Lower lobe of right lung (tissue), 2 donors: ENCODE measurements at regions not wholly inside any gene's neighbourhood (a gene's known extent, or its start where the extent isn't known, plus 50 kb on each side); places are given as distances from the start of the nearest gene placed in this dataset.

Experiments used
- ATAC-seq, 2 donors: fragments of 200-7000 bp; cut with Tn5 transposase; one replicate each; pipeline ENCODE4 v1.9.1; 2020 to 2022; ENCODE audit warnings: mild to moderate bottlenecking in 2 of 2, moderate library complexity in 2 of 2
- DNase-seq: peaks from one replicate; pipeline ENCODE4 v3.0.0-alpha.2; 2020
- H3K27ac ChIP-seq: fragments of 200-600 bp; one replicate; pipeline ENCODE4 v1.8.0; 2022
- H3K27me3 ChIP-seq: fragments of 200-600 bp; one replicate; pipeline ENCODE4 v1.8.0; 2022; ENCODE audit warnings: low read depth
- H3K36me3 ChIP-seq: fragments of 200-600 bp; one replicate; pipeline ENCODE4 v1.8.0; 2022; ENCODE audit warnings: mild to moderate bottlenecking
- H3K4me1 ChIP-seq: fragments of 200-600 bp; one replicate; pipeline ENCODE4 v1.8.0; 2022
- H3K4me3 ChIP-seq: fragments of 200-600 bp; one replicate; pipeline ENCODE4 v1.8.0; 2022; ENCODE audit warnings: mild to moderate bottlenecking
- H3K9me3 ChIP-seq: fragments of 200-600 bp; one replicate; pipeline ENCODE4 v1.8.0; 2022
- CTCF ChIP-seq: fragments of 200-600 bp; IDR thresholded peaks from one replicate; pipeline ENCODE4 v1.8.0; 2022; ENCODE audit warnings: antibody characterized with exemption, mild to moderate bottlenecking
- intact Hi-C: fragments of 100-400 bp; cut with DNase I; formaldehyde crosslinking; loops from one replicate; pipeline ENCODE4 v1.11.0; 2022
- donor health status: DM: no; HTN: yes; CAD: no; lungs with severe emphysema.

DNA sequence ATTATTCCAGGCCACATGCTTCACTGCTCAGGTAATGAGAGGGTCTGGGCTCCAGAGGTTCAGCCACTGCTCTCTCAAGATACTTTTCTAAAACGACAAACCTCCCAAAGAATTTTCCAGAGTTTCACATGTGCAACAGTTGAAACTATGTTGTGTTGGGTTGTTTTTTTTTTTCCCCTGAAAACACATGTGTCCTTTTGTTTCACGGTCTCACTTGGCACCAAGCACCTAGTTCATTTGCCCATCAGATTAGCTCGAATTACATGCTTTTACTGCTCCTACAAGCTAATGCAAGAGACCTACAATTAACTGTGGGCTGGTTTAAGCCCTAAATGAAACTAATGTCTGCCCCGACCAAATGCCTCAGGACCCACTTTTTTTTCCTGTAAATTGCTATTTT lies 313.3 kb downstream of the FGFR2 start:
- Histone ChIP-seq H3K4me3 (no peak overlapping the region), H3K4me1 (no peaks in the 10 kb centered on the region), H3K27ac (no peak overlapping the region), H3K9me3 (no peaks in the 10 kb centered on the region), H3K27me3 (no peaks in the 10 kb centered on the region), H3K36me3 (no peaks in the 10 kb centered on the region)
- intact Hi-C loops, result no loop called here
- no peak for TF ChIP-seq CTCF
- DNase-seq (no peak), ATAC-seq (no peak)

- Histone ChIP-seq H3K27me3 (no peaks in the 10 kb centered on the region), H3K36me3 (no peaks in the 10 kb centered on the region), H3K27ac (no peak overlapping the region), H3K4me3 (no peak overlapping the region), H3K9me3 (no peaks in the 10 kb centered on the region), H3K4me1 (no peaks in the 10 kb centered on the region)
- intact Hi-C loops, result no loop called here
- TF ChIP-seq CTCF, result no peak
- DNase-seq (no peak), ATAC-seq (no peak)
Measured at GRCh38 chr10:121285406-121286196, 312.6 kb downstream of the FGFR2 start.

GRCh38 chr10:121288011-121288410 lies 310.2 kb downstream of the FGFR2 start:
- Histone ChIP-seq H3K4me3 (no peak overlapping the region), H3K36me3 (no peaks in the 10 kb centered on the region), H3K27ac (no peak overlapping the region), H3K4me1 (no peaks in the 10 kb centered on the region), H3K27me3 (no peaks in the 10 kb centered on the region), H3K9me3 (no peaks in the 10 kb centered on the region)
- intact Hi-C loops, result no loop called here
- no peak for TF ChIP-seq CTCF
- DNase-seq (no peak), ATAC-seq (no peak)

GRCh38 chr10:121288864-121289661 lies 309.2 kb downstream of the FGFR2 start:
- no peak overlapping the region for H3K4me3 ChIP-seq
- H3K4me1 ChIP-seq, result no peaks in the 10 kb centered on the region
- no peak for ATAC-seq
- no peak for DNase-seq
- TF ChIP-seq CTCF, result no peak
- H3K36me3 ChIP-seq, result no peaks in the 10 kb centered on the region
- H3K9me3 ChIP-seq, result no peaks in the 10 kb centered on the region
- no peaks in the 10 kb centered on the region for H3K27me3 ChIP-seq
- intact Hi-C loops, result no loop called here
- no peak overlapping the region for H3K27ac ChIP-seq

DNA sequence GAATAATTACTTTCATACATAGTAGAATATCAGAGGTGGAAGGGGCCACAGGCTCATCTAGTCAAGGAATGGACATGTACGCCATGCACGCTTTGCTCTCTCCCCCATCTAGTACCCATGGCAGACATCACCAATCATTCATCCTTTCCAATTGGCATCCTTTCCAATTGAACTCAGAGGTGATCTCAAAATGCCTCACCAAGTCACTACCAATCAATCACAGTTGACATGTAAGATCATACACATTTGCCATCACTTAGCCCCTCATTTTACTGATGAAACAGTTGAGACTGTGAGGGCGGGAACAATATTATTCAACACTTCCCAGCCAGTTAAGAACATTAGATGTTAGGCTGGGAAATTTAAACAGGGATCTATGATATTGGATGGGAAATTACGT lies 308.4 kb downstream of the FGFR2 start:
- intact Hi-C loops, result no loop called here
- H3K4me3 ChIP-seq, result no peak overlapping the region
- no peaks in the 10 kb centered on the region for H3K4me1 ChIP-seq
- H3K27me3 ChIP-seq, result no peaks in the 10 kb centered on the region
- ATAC-seq (no peak), DNase-seq (no peak)
- no peaks in the 10 kb centered on the region for H3K9me3 ChIP-seq
- H3K36me3 ChIP-seq, result no peaks in the 10 kb centered on the region
- TF ChIP-seq CTCF, result no peak
- no peak overlapping the region for H3K27ac ChIP-seq
